ENCODE measurements at regions not wholly inside any gene's neighbourhood (a gene's known extent, or its start where the extent isn't known, plus 50 kb on each side); places are given as distances from the start of the nearest gene placed in this dataset.

DNA sequence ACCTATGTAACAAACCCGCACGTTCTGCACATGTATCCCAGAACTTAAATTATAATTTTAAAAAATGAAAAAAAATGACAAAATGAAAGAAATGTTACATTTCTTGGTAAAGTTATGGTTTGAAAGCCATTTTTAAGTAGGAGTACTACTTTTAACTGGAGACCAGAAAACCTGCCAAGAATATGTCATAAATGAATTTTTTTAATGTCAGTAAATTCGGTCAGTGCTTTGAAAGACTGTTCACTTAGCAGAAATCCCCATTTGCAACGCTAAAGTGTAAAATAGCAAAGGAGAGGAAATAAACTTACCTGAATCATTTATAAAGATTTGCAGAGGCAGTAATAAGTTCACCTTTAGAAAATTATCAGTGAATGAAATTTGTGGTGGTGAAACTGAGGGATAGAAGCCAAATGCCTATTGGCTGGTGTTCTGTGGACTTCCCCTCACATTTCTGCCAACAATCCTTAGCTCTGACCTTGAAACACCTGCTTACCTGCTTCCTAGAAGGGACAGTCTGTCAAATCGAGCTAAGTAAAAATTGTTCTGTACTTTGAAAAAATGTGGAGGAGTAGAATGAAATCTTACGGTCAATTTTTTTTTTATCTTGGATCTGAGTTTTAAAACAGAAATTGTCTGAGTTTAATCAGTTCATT, 714.2 kb downstream of the SLC6A15 start:
- H3K4me3 ChIP-seq (ENCODE audit: low read length): no peak overlapping the region
- H3K9me3 ChIP-seq (ENCODE audit: low read length): no peaks in the 10 kb centered on the region
- no peaks in the 10 kb centered on the region for H3K36me3 ChIP-seq (ENCODE audit: insufficient read depth, low read length)
- CTCF ChIA-PET: no interaction called here
- H3K36me3 Mint-ChIP-seq: no peaks in the 10 kb centered on the region
- H3K27ac Mint-ChIP-seq: no peak overlapping the region
- H3K27ac ChIP-seq (ENCODE audit: low read depth, low read length): no peak overlapping the region
- no peaks in the 10 kb centered on the region for H3K27me3 Mint-ChIP-seq
- H3K27me3 ChIP-seq (ENCODE audit: insufficient read depth, low read length, poor library complexity, severe bottlenecking): no peaks in the 10 kb centered on the region
- no peak for DNase-seq
- H3K4me3 Mint-ChIP-seq: no peak overlapping the region
- peaks cover 8 to 25% (median 18%) of the 10 kb centered on the region in 5 donors for H3K9me3 Mint-ChIP-seq
- no peaks in the 10 kb centered on the region for H3K4me1 Mint-ChIP-seq
- POLR2A ChIA-PET: no interaction called here
- no peaks in the 10 kb centered on the region for H3K4me1 ChIP-seq (ENCODE audit: insufficient read depth, low read length)

DNA sequence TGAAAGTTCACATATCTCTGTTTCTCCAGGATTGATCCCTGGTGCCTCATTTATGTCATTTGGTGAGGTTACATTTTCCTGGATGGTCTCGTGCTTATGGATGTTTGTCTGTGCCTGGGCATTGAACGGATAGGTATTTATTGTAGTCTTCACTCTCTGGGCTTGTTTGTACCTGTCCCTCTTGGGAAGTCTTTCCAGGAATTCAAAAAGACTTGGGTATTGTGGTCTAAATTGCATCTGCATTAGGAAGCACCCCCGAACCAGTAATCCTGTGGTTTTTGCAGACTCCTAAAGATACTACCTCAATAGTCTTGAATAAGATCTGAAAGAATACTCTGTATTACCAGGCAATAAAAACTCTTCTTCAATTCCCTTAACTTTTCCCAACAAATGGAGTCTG, 720.8 kb downstream of the SLC6A15 start:
- H3K4me3 ChIP-seq (ENCODE audit: low read length): no peak overlapping the region
- H3K27me3 ChIP-seq (ENCODE audit: insufficient read depth, low read length, poor library complexity, severe bottlenecking): no peaks in the 10 kb centered on the region
- no peak for DNase-seq
- H3K27ac Mint-ChIP-seq: no peak overlapping the region
- no peaks in the 10 kb centered on the region for H3K36me3 Mint-ChIP-seq
- no peak overlapping the region for H3K4me3 Mint-ChIP-seq
- no peak overlapping the region for H3K27ac ChIP-seq (ENCODE audit: low read depth, low read length)
- H3K9me3 Mint-ChIP-seq: peaks cover 5 to 21% (median 14%) of the 10 kb centered on the region in 5 donors
- no peaks in the 10 kb centered on the region for H3K4me1 ChIP-seq (ENCODE audit: insufficient read depth, low read length)
- POLR2A ChIA-PET: no interaction called here
- CTCF ChIA-PET: no interaction called here
- H3K36me3 ChIP-seq (ENCODE audit: insufficient read depth, low read length): no peaks in the 10 kb centered on the region
- no peaks in the 10 kb centered on the region for H3K4me1 Mint-ChIP-seq
- peaks cover 0 to 1% of the 10 kb centered on the region in 2 donors for H3K27me3 Mint-ChIP-seq
- H3K9me3 ChIP-seq (ENCODE audit: low read length): no peaks in the 10 kb centered on the region

DNA sequence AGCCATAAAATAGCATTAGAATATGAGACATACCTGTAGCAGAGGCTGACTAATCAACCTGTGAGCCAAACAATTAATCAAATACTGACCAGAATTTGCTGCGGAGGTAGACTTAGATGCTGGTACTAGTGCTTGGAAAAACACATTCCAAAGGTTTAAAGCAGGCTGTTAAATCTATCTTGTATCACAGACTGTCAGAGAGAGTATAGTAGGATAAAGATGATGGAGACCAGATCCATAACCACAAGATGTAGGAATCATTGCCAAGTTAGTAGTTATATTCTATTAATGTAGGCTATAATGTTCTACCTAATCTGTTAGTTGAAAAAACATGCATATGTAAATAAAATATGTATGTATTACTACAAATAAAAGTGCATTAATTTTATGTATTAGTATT, 726.2 kb downstream of the SLC6A15 start:
- Mint-ChIP-seq H3K27me3 (peaks cover 0 to 1% of the 10 kb centered on the region in 2 donors), H3K4me1 (no peaks in the 10 kb centered on the region), H3K4me3 (no peak overlapping the region), H3K27ac (no peak overlapping the region), H3K36me3 (no peaks in the 10 kb centered on the region), H3K9me3 (peaks cover 2 to 17% (median 4%) of the 10 kb centered on the region in 5 donors)
- H3K4me3 ChIP-seq (ENCODE audit: low read length): no peak overlapping the region
- ChIA-PET POLR2A (no interaction called here), CTCF (no interaction called here)
- DNase-seq: no peak
- H3K27me3 ChIP-seq (ENCODE audit: insufficient read depth, low read length, poor library complexity, severe bottlenecking): no peaks in the 10 kb centered on the region
- H3K27ac ChIP-seq (ENCODE audit: low read depth, low read length): no peak overlapping the region
- no peaks in the 10 kb centered on the region for H3K9me3 ChIP-seq (ENCODE audit: low read length)
- H3K4me1 ChIP-seq (ENCODE audit: insufficient read depth, low read length): no peaks in the 10 kb centered on the region
- no peaks in the 10 kb centered on the region for H3K36me3 ChIP-seq (ENCODE audit: insufficient read depth, low read length)

DNA sequence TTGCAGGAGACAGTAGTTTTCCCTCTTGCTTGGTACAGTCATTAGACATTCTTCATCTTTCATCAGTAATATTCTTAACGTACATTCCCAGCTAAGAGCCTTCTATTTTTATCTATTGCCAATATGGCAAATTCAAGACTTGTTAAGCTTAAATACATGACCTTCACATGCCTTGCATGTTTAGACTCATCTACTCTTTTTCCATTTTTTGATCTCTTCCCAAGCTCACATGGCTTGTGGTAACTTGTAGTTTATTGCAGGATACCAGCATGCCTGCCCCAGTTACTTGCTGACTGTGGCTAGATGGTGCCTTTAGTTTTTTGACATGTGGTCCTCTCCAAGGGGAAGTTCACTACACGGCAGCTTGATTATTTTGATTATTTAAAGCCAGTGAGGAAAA, 729.0 kb downstream of the SLC6A15 start:
- H3K27me3 ChIP-seq (ENCODE audit: insufficient read depth, low read length, poor library complexity, severe bottlenecking): no peaks in the 10 kb centered on the region
- POLR2A ChIA-PET: no interaction called here

DNA sequence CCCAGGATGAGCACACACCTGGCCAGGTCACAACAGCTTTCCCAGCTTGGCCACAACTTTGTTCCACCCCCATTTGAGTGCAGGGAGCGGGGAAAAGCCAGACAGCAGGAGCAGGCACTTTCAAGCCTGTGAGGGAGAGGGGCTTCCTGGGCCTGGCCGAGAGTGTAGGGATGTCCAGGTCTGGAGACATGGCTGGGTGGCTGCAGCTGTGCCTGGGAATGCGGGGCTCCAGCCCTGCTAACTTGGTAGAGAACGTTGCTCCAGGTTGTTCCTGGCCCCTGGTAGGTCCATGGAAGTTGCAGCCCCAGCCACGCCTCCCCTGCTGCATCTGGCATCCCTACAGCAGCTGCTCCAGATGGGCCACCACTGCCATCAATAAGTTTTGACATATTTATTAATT, 738.5 kb downstream of the SLC6A15 start:
- H3K9me3 Mint-ChIP-seq: peaks cover 0 to 11% (median 2%) of the 10 kb centered on the region in 5 donors
- H3K27ac Mint-ChIP-seq: no peak overlapping the region
- no peak overlapping the region for H3K4me3 Mint-ChIP-seq
- no peak for DNase-seq
- CTCF ChIA-PET: no interaction called here
- Histone ChIP-seq H3K9me3 (ENCODE audit: low read length) (no peaks in the 10 kb centered on the region), H3K27ac (ENCODE audit: low read depth, low read length) (no peak overlapping the region), H3K36me3 (ENCODE audit: insufficient read depth, low read length) (no peaks in the 10 kb centered on the region), H3K4me1 (ENCODE audit: insufficient read depth, low read length) (no peaks in the 10 kb centered on the region), H3K4me3 (ENCODE audit: low read length) (no peak overlapping the region), H3K27me3 (ENCODE audit: insufficient read depth, low read length, poor library complexity, severe bottlenecking) (no peaks in the 10 kb centered on the region)
- H3K36me3 Mint-ChIP-seq: no peaks in the 10 kb centered on the region
- POLR2A ChIA-PET: no interaction called here
- H3K27me3 Mint-ChIP-seq: no peaks in the 10 kb centered on the region
- no peaks in the 10 kb centered on the region for H3K4me1 Mint-ChIP-seq

More for the DNA sequence above, 729.0 kb downstream of the SLC6A15 start:
- Mint-ChIP-seq H3K27ac (no peak overlapping the region), H3K4me1 (no peaks in the 10 kb centered on the region), H3K27me3 (no peaks in the 10 kb centered on the region), H3K36me3 (no peaks in the 10 kb centered on the region), H3K9me3 (peaks cover 0 to 19% (median 2%) of the 10 kb centered on the region in 5 donors), H3K4me3 (no peak overlapping the region)
- no peak overlapping the region for H3K27ac ChIP-seq (ENCODE audit: low read depth, low read length)
- H3K9me3 ChIP-seq (ENCODE audit: low read length): no peaks in the 10 kb centered on the region
- no peaks in the 10 kb centered on the region for H3K36me3 ChIP-seq (ENCODE audit: insufficient read depth, low read length)
- no peaks in the 10 kb centered on the region for H3K4me1 ChIP-seq (ENCODE audit: insufficient read depth, low read length)
- CTCF ChIA-PET: no interaction called here
- no peak overlapping the region for H3K4me3 ChIP-seq (ENCODE audit: low read length)
- no peak for DNase-seq

DNA sequence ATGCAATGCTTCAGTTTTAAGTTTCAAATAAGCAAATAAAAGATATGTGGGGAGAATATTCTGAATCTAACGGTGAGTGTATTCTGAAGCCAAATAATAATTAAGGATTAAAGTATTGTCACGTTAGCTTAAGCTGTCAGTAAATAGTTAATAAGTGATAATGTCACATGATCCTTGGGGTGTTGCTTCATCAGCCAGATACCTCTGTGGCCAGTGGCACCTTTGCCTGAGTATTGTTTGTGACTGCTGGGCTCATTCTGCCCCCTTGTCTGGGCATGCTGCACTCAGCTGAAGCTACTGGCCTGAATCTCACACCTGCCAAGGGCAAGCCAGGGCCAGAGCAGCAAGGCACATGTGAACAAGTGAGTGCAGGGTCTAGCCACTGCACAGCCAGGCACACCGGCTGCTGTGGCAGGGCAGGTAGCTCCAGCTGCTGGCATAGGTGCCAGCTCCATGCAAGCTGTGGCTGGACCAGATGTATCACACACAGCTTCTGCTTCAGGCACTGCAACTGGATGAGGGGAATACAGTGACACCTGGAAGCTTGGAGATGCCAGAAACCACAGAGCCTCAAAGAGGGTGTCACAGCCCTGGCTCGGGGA, 739.7 kb downstream of the SLC6A15 start:
- POLR2A ChIA-PET: no interaction called here
- H3K27ac ChIP-seq (ENCODE audit: low read depth, low read length): no peak overlapping the region
- DNase-seq: no peak

DNA sequence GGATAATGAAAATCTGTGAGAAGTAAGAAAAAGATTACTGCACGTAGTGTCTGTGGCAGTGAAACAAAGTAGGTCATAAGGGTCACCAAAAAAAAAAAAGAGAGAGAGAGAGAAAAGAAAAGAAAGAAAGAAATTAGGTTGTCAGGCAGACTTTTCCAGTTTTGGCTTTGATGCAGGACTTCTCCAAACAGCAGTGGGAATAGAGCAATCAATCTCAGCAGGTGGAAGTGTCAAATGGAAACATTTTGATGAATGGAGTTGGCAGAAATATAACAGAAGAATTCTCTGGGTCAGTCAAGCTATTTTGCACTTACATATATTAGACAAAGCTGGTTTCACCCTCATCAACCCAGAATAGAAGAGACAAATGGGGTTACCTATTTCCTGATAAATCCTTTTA, 745.8 kb downstream of the SLC6A15 start:
- Mint-ChIP-seq H3K27me3 (no peaks in the 10 kb centered on the region), H3K36me3 (peaks cover 0 to 2% (median 0%) of the 10 kb centered on the region in 3 donors), H3K4me1 (no peaks in the 10 kb centered on the region), H3K9me3 (peaks cover 0 to 22% (median 5%) of the 10 kb centered on the region in 5 donors), H3K27ac (no peak overlapping the region), H3K4me3 (no peak overlapping the region)
- H3K4me3 ChIP-seq (ENCODE audit: low read length): no peak overlapping the region
- H3K4me1 ChIP-seq (ENCODE audit: insufficient read depth, low read length): no peaks in the 10 kb centered on the region
- H3K36me3 ChIP-seq (ENCODE audit: insufficient read depth, low read length): no peaks in the 10 kb centered on the region
- H3K27me3 ChIP-seq (ENCODE audit: insufficient read depth, low read length, poor library complexity, severe bottlenecking): no peaks in the 10 kb centered on the region
- POLR2A ChIA-PET: no interaction called here
- DNase-seq: no peak
- H3K9me3 ChIP-seq (ENCODE audit: low read length): no peaks in the 10 kb centered on the region
- H3K27ac ChIP-seq (ENCODE audit: low read depth, low read length): no peak overlapping the region
- CTCF ChIA-PET: no interaction called here

More for the DNA sequence above, 739.7 kb downstream of the SLC6A15 start:
- no peak overlapping the region for H3K4me3 Mint-ChIP-seq
- no peaks in the 10 kb centered on the region for H3K4me1 Mint-ChIP-seq
- Histone ChIP-seq H3K9me3 (ENCODE audit: low read length) (no peaks in the 10 kb centered on the region), H3K4me1 (ENCODE audit: insufficient read depth, low read length) (no peaks in the 10 kb centered on the region), H3K4me3 (ENCODE audit: low read length) (no peak overlapping the region), H3K36me3 (ENCODE audit: insufficient read depth, low read length) (no peaks in the 10 kb centered on the region), H3K27me3 (ENCODE audit: insufficient read depth, low read length, poor library complexity, severe bottlenecking) (no peaks in the 10 kb centered on the region)
- H3K9me3 Mint-ChIP-seq: peaks cover 0 to 11% (median 2%) of the 10 kb centered on the region in 5 donors
- CTCF ChIA-PET: no interaction called here
- H3K36me3 Mint-ChIP-seq: no peaks in the 10 kb centered on the region
- H3K27ac Mint-ChIP-seq: no peak overlapping the region
- H3K27me3 Mint-ChIP-seq: no peaks in the 10 kb centered on the region

DNA sequence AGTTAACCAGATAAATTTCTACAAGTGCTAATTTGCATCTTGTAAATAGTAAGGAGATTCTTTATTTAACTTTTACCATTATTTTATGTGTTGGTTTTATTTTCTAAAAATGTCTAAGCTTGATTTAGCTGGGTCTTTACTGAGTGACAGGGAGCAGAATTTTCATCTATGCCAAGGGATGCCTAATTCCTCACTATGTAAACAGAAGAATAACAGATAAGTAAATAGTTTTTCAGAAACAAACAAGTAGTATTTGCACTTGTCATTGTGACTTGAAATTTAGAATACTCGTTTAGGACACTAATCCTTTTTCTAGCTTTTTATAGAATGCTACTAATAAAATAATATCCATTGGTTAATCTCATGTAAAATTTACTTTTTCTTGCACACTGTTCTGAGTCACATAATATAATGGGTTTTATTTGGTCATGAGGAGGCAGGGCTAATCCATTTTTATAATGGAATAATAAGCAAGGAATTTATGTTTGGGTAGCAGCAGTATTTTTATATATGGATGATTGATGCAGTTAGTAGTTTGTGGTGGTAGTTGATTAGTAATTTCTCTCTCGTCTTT, 746.5 kb downstream of the SLC6A15 start:
- no peak overlapping the region for H3K27ac ChIP-seq (ENCODE audit: low read depth, low read length)
- POLR2A ChIA-PET: no interaction called here
- H3K4me1 ChIP-seq (ENCODE audit: insufficient read depth, low read length): no peaks in the 10 kb centered on the region
- Mint-ChIP-seq H3K27ac (no peak overlapping the region), H3K4me1 (no peaks in the 10 kb centered on the region), H3K4me3 (no peak overlapping the region), H3K27me3 (no peaks in the 10 kb centered on the region), H3K36me3 (peaks cover 0 to 2% (median 0%) of the 10 kb centered on the region in 3 donors), H3K9me3 (peaks cover 0 to 22% (median 2%) of the 10 kb centered on the region in 5 donors)
- no peak overlapping the region for H3K4me3 ChIP-seq (ENCODE audit: low read length)
- no peaks in the 10 kb centered on the region for H3K9me3 ChIP-seq (ENCODE audit: low read length)
- DNase-seq: no peak
- CTCF ChIA-PET: no interaction called here
- no peaks in the 10 kb centered on the region for H3K36me3 ChIP-seq (ENCODE audit: insufficient read depth, low read length)
- no peaks in the 10 kb centered on the region for H3K27me3 ChIP-seq (ENCODE audit: insufficient read depth, low read length, poor library complexity, severe bottlenecking)
